ENCODE measurements at regions not wholly inside any gene's neighbourhood (a gene's known extent, or its start where the extent isn't known, plus 50 kb on each side); places are given as distances from the start of the nearest gene placed in this dataset.

DNA sequence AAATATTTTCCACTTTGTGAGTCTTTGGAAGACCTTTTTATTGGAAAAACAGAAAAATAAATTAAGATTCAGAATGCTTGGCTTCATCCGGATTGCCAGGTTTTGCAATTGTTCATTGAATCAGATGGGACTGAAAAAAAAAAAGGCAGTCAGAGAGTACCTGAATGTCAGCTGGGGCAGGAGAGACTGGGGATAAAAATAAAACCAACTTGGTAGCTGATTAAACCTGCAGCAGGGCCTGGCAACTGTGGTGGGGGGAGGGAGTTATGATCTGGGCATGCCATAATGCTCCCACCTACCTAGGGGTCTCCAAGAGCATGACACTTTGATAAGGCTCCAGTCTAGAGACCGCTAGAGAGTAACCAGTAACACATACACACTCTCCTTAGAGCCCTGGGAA lies 454.4 kb downstream of the DTWD2 start:
- ATAC-seq = no peak
- Histone ChIP-seq H3K36me3 (no peaks in the 10 kb centered on the region), H3K4me1 (no peaks in the 10 kb centered on the region), H3K27ac (no peak overlapping the region), H3K4me3 (no peak overlapping the region), H3K27me3 (no peaks in the 10 kb centered on the region), H3K9me3 (no peaks in the 10 kb centered on the region)
- TF ChIP-seq EP300 (IDR thresholded peaks at IDR 0.05) = no peak
- TF ChIP-seq POLR2A (IDR thresholded peaks at IDR 0.05) = no peak
- TF ChIP-seq POLR2AphosphoS5 (IDR thresholded peaks at IDR 0.05) = no peak
- TF ChIP-seq, protein P1, sequence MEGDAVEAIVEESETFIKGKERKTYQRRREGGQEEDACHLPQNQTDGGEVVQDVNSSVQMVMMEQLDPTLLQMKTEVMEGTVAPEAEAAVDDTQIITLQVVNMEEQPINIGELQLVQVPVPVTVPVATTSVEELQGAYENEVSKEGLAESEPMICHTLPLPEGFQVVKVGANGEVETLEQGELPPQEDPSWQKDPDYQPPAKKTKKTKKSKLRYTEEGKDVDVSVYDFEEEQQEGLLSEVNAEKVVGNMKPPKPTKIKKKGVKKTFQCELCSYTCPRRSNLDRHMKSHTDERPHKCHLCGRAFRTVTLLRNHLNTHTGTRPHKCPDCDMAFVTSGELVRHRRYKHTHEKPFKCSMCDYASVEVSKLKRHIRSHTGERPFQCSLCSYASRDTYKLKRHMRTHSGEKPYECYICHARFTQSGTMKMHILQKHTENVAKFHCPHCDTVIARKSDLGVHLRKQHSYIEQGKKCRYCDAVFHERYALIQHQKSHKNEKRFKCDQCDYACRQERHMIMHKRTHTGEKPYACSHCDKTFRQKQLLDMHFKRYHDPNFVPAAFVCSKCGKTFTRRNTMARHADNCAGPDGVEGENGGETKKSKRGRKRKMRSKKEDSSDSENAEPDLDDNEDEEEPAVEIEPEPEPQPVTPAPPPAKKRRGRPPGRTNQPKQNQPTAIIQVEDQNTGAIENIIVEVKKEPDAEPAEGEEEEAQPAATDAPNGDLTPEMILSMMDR (IDR thresholded peaks at IDR 0.05) = no peak
- WGBS, 2 donors (ENCODE audit: low coverage in 1 of 2) = 89 to 100% methylated on average over 2 of the region's 2 CpGs

DNA sequence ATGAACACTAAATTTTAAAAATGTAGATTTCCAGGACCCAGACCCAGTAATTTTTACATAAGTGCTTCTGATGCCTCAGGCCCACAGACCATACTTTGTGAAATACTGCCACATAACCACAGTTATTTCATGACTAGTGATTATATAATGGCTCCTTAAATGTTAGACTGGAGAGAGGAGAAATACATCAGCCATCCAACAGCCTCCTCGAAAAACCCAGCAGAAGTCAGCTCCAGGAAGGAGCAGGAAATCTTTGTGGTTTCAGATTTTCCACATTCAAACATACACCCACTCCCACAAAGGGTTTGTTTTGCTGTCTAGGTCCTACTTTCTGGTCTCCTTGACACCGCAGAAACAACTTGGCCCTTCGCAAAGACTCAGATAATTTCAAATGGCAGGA lies 455.2 kb downstream of the DTWD2 start:
- ATAC-seq = no peak
- Histone ChIP-seq H3K27ac (no peak overlapping the region), H3K27me3 (no peaks in the 10 kb centered on the region), H3K4me3 (no peak overlapping the region), H3K4me1 (no peaks in the 10 kb centered on the region), H3K9me3 (no peaks in the 10 kb centered on the region), H3K36me3 (no peaks in the 10 kb centered on the region)
- TF ChIP-seq, protein P1 (IDR thresholded peaks at IDR 0.05) = no peak
- TF ChIP-seq POLR2A (IDR thresholded peaks at IDR 0.05) = no peak
- TF ChIP-seq POLR2AphosphoS5 (IDR thresholded peaks at IDR 0.05) = no peak
- TF ChIP-seq EP300 (IDR thresholded peaks at IDR 0.05) = no peak
- 68 to 71% methylated on average over 2 to 3 of the region's 3 CpGs for WGBS, 2 donors (ENCODE audit: low coverage in 1 of 2)

DNA sequence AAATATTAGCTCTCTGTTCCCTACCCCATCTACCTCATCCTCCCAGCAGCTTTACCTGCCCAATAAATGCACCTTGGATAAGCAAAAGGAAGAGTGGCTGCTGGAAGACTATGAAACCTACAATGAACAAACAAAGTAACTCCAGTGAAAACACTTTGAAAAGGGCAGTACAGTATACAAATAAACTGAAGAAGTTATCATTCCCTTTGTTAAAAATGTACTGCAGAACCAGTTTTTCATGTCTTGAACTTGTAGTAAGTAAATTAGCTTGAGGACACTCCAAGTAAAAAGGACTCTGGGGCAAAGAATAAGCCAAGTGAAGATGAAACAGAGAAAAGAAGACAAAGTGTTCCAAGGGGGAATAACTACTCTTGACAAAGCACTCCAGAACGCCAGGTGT lies 457.1 kb downstream of the DTWD2 start:
- no peaks in the 10 kb centered on the region for H3K36me3 ChIP-seq
- no peak for ATAC-seq
- WGBS, 2 donors (ENCODE audit: low coverage in 1 of 2) = 93% methylated on average over 1 of the region's 1 CpG; no CpG with 5 or more reads in 1 of the 2 donors
- no peaks in the 10 kb centered on the region for H3K4me1 ChIP-seq
- TF ChIP-seq EP300 (IDR thresholded peaks at IDR 0.05) (no peak), POLR2AphosphoS5 (IDR thresholded peaks at IDR 0.05) (no peak), POLR2A (IDR thresholded peaks at IDR 0.05) (no peak)
- TF ChIP-seq, protein P1 (IDR thresholded peaks at IDR 0.05) = no peak
- no peak overlapping the region for H3K4me3 ChIP-seq
- no peaks in the 10 kb centered on the region for H3K27me3 ChIP-seq
- no peaks in the 10 kb centered on the region for H3K9me3 ChIP-seq
- no peak overlapping the region for H3K27ac ChIP-seq

DNA sequence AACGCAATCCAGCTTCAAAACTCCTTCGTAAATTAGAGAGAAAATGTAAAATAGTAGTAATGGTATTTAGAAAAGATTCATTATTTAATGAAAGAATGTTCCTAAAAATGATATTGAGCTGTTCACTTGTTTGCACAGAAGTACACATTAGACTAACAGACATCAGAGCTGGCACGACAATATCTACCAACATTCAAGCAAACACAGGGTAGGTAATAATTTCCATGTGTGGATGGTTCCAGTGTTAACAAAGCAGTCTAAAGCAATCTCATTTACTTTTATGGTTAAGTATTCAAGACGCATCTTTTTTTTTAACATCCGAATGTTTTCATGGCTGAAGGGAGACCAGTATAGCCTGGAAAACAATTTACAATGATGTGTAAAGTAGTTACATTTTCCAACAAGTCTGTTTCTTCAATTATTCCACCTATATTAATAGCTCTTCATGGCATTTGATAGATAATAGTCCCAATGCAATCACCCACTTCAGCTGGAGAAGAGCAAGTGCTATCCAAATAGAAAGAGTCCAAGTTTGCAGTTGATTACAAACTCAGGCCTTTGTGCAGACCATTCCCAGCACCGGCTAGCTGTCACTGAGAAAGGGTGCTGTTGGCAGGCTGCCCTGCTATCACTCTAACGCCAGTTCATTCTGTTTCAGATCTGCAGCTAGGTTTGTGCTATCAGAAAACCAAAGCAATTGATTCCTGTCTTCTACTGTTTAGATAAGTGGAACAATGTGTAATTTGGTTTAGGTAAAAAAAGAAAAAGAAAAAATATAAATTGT lies 458.8 kb downstream of the DTWD2 start:
- TF ChIP-seq POLR2A (IDR thresholded peaks at IDR 0.05) = no peak
- no peak for TF ChIP-seq EP300 (IDR thresholded peaks at IDR 0.05)
- TF ChIP-seq, protein P1 (IDR thresholded peaks at IDR 0.05) = no peak
- no peak for TF ChIP-seq POLR2AphosphoS5 (IDR thresholded peaks at IDR 0.05)

DNA sequence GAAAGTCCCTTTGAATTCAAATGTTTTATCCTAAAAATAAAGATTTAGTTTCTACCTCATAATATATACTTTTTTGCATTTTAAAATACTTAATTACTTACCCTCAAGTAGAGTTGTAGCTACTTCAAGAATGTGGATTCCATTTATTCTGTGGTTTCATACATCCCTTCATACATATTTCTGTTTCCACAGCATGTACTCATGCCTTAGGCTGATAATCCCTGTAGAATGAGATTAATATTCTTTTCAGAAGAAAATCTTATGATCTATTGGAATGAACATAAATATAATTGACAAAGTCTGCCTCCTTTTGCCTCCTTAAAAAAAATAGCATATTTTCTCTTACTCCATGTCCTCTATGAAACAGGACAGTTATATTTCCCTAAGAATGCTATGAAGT lies 465.7 kb downstream of the DTWD2 start:
- Histone ChIP-seq H3K27me3 (no peaks in the 10 kb centered on the region), H3K9me3 (no peaks in the 10 kb centered on the region), H3K4me1 (no peaks in the 10 kb centered on the region), H3K36me3 (no peaks in the 10 kb centered on the region), H3K27ac (no peak overlapping the region), H3K4me3 (no peak overlapping the region)
- ATAC-seq = no peak
- no peak for TF ChIP-seq EP300 (IDR thresholded peaks at IDR 0.05)
- TF ChIP-seq, protein P1 (IDR thresholded peaks at IDR 0.05) = no peak
- no peak for TF ChIP-seq POLR2AphosphoS5 (IDR thresholded peaks at IDR 0.05)

More for the DNA sequence above, 458.8 kb downstream of the DTWD2 start:
- H3K36me3 ChIP-seq = no peaks in the 10 kb centered on the region
- ATAC-seq = no peak
- 57 to 64% methylated on average over 6 to 7 of the region's 7 CpGs for WGBS, 2 donors (ENCODE audit: low coverage in 1 of 2)
- H3K4me1 ChIP-seq = no peaks in the 10 kb centered on the region
- H3K4me3 ChIP-seq = no peak overlapping the region
- no peaks in the 10 kb centered on the region for H3K9me3 ChIP-seq
- no peaks in the 10 kb centered on the region for H3K27me3 ChIP-seq
- H3K27ac ChIP-seq = no peak overlapping the region
